HCT116 (cell line): ENCODE measurements at regions not wholly inside any gene's neighbourhood (a gene's known extent, or its start where the extent isn't known, plus 50 kb on each side); places are given as distances from the start of the nearest gene placed in this dataset.

ENCODE experiments used
- ATAC-seq: fragments of 200-7000 bp; cut with Tn5 transposase; 2 replicates; pipeline ENCODE4 v1.9.1; 2020; ENCODE audit warnings: mild to moderate bottlenecking, moderate library complexity
- BruUV-seq: library from RNA; stranded (reverse); fragments of 400-500 nt; replicated peaks from 2 replicates; lab custom pipeline; 2021; lab: Mats Ljungman, UMichigan
- CTCF ChIA-PET: fragments of 300-600 bp; sonication (Branson Sonifier 250); formaldehyde crosslinking; loops from one replicate; lab custom pipeline; 2021; ENCODE audit warnings: antibody characterized with exemption; lab: Charles Lee
- POLR2A ChIA-PET: fragments of 300-600, 350-600 bp; sonication (Branson Sonifier 250); formaldehyde crosslinking; loops from one replicate; lab custom pipeline; 2021; ENCODE audit warnings: antibody characterized with exemption; lab: Charles Lee
- RAD21 ChIA-PET, 2 experiments: fragments of 300-600 bp; sonication (Branson Sonifier 250); formaldehyde crosslinking; loops; one replicate each; lab custom pipeline; 2023; ENCODE audit warnings: low total read pairs in 2 of 2; ENCODE audit not compliant: uncharacterized antibody in 2 of 2, unreplicated experiment in 2 of 2, low non-redundant PET in 1 of 2; lab: Charles Lee
- DNase-seq: peaks from one replicate; pipeline ENCODE4 v3.0.0-alpha.2; 2010; ENCODE audit warnings: low read depth, low spot score
- H2AFZ ChIP-seq: fragments of 200-600 bp; shearing (Covaris generic), sonication (generic); 2 replicates; pipeline ENCODE4 v1.6.1; 2017; ENCODE audit warnings: low read depth, mixed run types, mixed read lengths, antibody characterized with exemption, low read length; ENCODE audit not compliant: poor library complexity, severe bottlenecking
- H3K27ac ChIP-seq: 2 replicates; pipeline ENCODE4 v1.5.1; 2012; ENCODE audit warnings: low read depth, low read length
- H3K27me3 ChIP-seq: fragments of 200-600 bp; sonication (generic); 2 replicates; pipeline ENCODE4 v1.6.1; 2016; ENCODE audit warnings: mixed run types, low read length, mixed read lengths; ENCODE audit not compliant: insufficient read depth
- H3K36me3 ChIP-seq, 2 experiments: fragments of 200-500 bp in 1 of 2; fragments of 200-600 bp in 1 of 2; sonication (Bioruptor generic) in 1 of 2; sonication (generic) in 1 of 2; 2 replicates each; pipeline versions ENCODE4 v1.5.1 to v1.6.1; 2014 to 2016; ENCODE audit warnings: low read length in 2 of 2, inconsistent platforms in 1 of 2, mixed read lengths in 1 of 2, mixed run types in 1 of 2; ENCODE audit not compliant: insufficient read depth in 2 of 2, control insufficient read depth in 1 of 2
- H3K4me1 ChIP-seq, 2 experiments: fragments of 200-600 bp in 1 of 2; sonication (generic) in 1 of 2; 2 replicates each; pipeline versions ENCODE4 v1.5.1 to v1.6.1; 2012 to 2017; ENCODE audit warnings: low read length in 2 of 2, inconsistent platforms in 1 of 2, mild to moderate bottlenecking in 1 of 2, mixed read lengths in 1 of 2, mixed run types in 1 of 2, moderate library complexity in 1 of 2; ENCODE audit not compliant: insufficient read depth in 2 of 2, control insufficient read depth in 1 of 2
- H3K4me2 ChIP-seq: fragments of 200-600 bp; sonication (generic); 2 replicates; pipeline ENCODE4 v1.6.1; 2017; ENCODE audit warnings: mixed run types, low read length, mixed read lengths
- H3K4me3 ChIP-seq, 2 experiments: fragments of 200-600 bp in 1 of 2; sonication (generic) in 1 of 2; replicated peaks in 1 of 2; 2 replicates each; pipeline ENCODE4 v1.5.1; 2011 to 2016; ENCODE audit warnings: low read length in 2 of 2, control low read depth in 1 of 2, low read depth in 1 of 2, mild to moderate bottlenecking in 1 of 2, mixed read lengths in 1 of 2, mixed run types in 1 of 2
- H3K79me2 ChIP-seq: fragments of 200-600 bp; sonication (generic); 2 replicates; pipeline ENCODE4 v1.6.1; 2017; ENCODE audit warnings: mild to moderate bottlenecking, mixed run types, low read length, moderate library complexity, mixed read lengths; ENCODE audit not compliant: insufficient read depth
- H3K9ac ChIP-seq: fragments of 200-600 bp; sonication (generic); 2 replicates; pipeline ENCODE4 v1.6.1; 2016; ENCODE audit warnings: low read length, mixed read lengths
- H3K9me2 ChIP-seq: fragments of 200-600 bp; sonication (generic), shearing (Covaris generic); 2 replicates; pipeline ENCODE4 v1.6.1; 2017; ENCODE audit warnings: mixed run types, mild to moderate bottlenecking, moderate library complexity; ENCODE audit not compliant: insufficient read depth
- H3K9me3 ChIP-seq, 2 experiments: fragments of 200-500 bp in 1 of 2; fragments of 200-600 bp in 1 of 2; sonication (Bioruptor generic) in 1 of 2; sonication (generic) in 1 of 2; 2 replicates each; pipeline ENCODE4 v1.6.1; 2014 to 2017; ENCODE audit warnings: low read length in 2 of 2, mixed read lengths in 2 of 2, inconsistent platforms in 1 of 2, low read depth in 1 of 2, mild to moderate bottlenecking in 1 of 2, mixed run types in 1 of 2, moderate library complexity in 1 of 2; ENCODE audit not compliant: control insufficient read depth in 1 of 2, insufficient read depth in 1 of 2
- H4K20me1 ChIP-seq: fragments of 200-600 bp; sonication (generic), shearing (Covaris generic); 2 replicates; pipeline ENCODE4 v1.6.1; 2017; ENCODE audit warnings: mixed run types, mild to moderate bottlenecking, moderate library complexity; ENCODE audit not compliant: insufficient read depth
- CBX3 ChIP-seq: IDR thresholded peaks from 2 replicates; pipeline ENCODE4 v1.6.1; 2012; ENCODE audit warnings: low read depth
- FOSL1 ChIP-seq: IDR thresholded peaks from 2 replicates; pipeline ENCODE4 v1.6.1; 2012; ENCODE audit warnings: low read depth
- JUND ChIP-seq: IDR thresholded peaks from 2 replicates; pipeline ENCODE4 v1.6.1; 2012
- POLR2A ChIP-seq: IDR thresholded peaks from 2 replicates; pipeline ENCODE4 v1.7.0; 2011; ENCODE audit warnings: borderline replicate concordance; ENCODE audit not compliant: insufficient read depth, insufficient read length; ENCODE audit errors: extremely low read depth
- SP1 ChIP-seq: IDR thresholded peaks from 2 replicates; pipeline ENCODE4 v1.6.1; 2012; ENCODE audit warnings: low read depth
- YY1 ChIP-seq: IDR thresholded peaks from 2 replicates; pipeline ENCODE4 v1.6.1; 2011; ENCODE audit warnings: low read length, low read depth, moderate library complexity, mild to moderate bottlenecking; ENCODE audit not compliant: insufficient replicate concordance; ENCODE audit errors: extremely low read depth
- ZFX ChIP-seq: fragments of 450-650 bp; IDR thresholded peaks from 2 replicates; pipeline ENCODE4 v1.6.1; 2017
- ZNF274 ChIP-seq: fragments of 200-500 bp; sonication (Bioruptor generic); IDR thresholded peaks from 2 replicates; pipeline ENCODE4 v1.6.1; 2014; ENCODE audit warnings: mild to moderate bottlenecking, low read depth, low read length, inconsistent platforms
- intact Hi-C: fragments of 100-400 bp; cut with micrococcal nuclease; formaldehyde crosslinking; loops from 2 replicates; pipeline ENCODE4 v1.10.0; 2022

DNA sequence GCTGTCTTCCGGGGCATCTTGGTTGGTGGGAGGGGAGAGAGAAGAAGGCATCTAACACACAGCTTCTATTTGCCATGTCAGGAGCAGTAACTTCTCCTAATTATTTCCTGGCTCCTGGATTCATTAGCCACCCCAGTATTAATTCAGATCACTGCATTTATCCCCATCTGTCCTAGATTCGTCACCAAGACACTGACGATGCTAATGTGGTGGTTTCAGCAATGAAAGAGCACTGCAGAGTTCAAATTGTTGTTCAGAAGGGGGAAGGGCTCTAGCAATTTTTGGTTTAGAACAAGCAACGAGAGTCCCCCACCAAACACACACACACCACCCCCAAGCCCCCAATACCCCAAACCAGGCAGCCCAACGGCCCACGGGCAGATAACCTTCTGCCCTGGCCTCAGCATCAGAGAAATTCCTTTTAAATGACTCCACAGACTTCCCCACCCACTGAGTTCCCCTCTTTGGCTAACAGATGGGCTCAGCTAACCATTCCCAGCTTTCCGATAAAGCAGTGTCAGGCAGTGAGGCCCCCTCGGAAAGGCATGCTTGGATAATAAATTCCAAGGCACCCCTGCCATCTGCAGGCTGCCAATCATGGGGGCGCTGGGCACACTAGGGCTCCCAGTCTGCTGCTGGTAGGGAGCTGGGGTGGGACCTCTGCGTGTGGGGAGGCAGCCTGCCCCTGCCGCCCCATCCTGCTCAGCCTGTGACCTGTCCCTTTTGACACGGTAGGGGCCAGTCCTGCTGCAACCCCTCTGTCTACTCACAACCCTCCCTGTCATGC lies 453.5 kb downstream of the MIAT start:
- no peaks in the 10 kb centered on the region for H4K20me1 ChIP-seq
- H3K9me2 ChIP-seq: no peaks in the 10 kb centered on the region
- no peaks in the 10 kb centered on the region for H3K9me3 ChIP-seq
- H3K4me1 ChIP-seq: peaks cover 56 to 72% of the 10 kb centered on the region in 2 experiments
- DNase-seq (no peak), ATAC-seq (peak; percentile 19; the same call in 1 of the 2 replicates)
- ChIA-PET CTCF (no interaction called here), RAD21 (no interaction called here), POLR2A (no interaction called here)
- peak overlapping the region; percentile 37; the same call in 1 of the 2 replicates for H3K9ac ChIP-seq
- H3K4me3 ChIP-seq: peak overlapping the region in 1 of 2 experiments; percentile 24; a peak in 1 of 4 replicates
- peak overlapping the region; percentile 18 for H2AFZ ChIP-seq
- no TSS peak for BruUV-seq
- peak overlapping the region; percentile 38; the same call in 1 of the 2 replicates for H3K27ac ChIP-seq
- no peaks in the 10 kb centered on the region for H3K79me2 ChIP-seq
- intact Hi-C loops: no loop called here
- H3K36me3 ChIP-seq: no peaks in the 10 kb centered on the region
- TF ChIP-seq SP1 (no peak), YY1 (no peak), ZFX (no peak), CBX3 (no peak), FOSL1 (no peak)
- peaks cover 16% of the 10 kb centered on the region for H3K27me3 ChIP-seq
- H3K4me2 ChIP-seq: peak overlapping the region; percentile 69

DNA sequence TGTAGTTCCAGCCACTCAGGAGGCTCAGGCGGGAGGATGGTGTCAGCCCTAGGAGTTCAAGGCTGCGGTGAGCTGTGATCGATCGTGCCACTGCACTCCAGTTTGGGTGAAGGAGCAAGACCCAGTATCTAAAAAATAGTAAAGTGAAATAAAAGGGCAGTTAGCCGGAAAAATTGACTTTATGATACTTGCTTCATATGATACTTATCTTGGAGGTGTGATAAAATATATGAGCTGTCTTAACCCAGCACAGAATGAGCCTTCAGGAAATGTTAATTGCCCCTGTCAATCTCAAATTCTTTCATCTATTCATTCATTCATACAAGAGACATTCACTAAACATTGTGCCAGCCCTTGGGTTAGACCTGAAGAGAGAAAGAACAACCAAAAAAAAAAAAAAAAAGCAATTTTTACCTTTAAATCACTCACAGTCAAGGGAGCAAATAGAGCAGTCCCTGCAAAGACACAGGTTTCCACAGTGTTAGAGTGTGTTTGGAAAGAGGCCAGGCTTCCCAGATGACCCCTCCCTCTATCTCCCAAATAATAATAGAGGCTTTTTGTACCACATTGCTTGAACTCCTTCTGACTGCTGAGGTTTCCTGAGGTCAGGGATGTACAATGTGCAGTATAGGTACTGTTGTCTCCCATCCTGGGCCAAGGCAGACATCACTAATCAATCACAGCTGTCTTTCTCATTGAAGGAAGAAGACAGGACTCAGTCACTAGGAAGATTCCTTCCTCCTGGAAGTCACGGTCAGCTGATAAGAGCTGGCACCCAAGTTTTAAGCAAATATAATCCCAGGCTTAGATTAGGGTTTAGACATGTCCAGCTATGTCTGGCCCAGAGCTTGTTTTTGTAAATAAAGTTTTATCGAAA lies 454.6 kb downstream of the MIAT start:
- H3K27me3 ChIP-seq: peaks cover 5% of the 10 kb centered on the region; the same call in 1 of the 2 replicates
- no peak overlapping the region for H3K4me3 ChIP-seq
- intact Hi-C loops: no loop called here
- H3K79me2 ChIP-seq: no peaks in the 10 kb centered on the region
- DNase-seq (no peak), ATAC-seq (no peak)
- no peaks in the 10 kb centered on the region for H3K36me3 ChIP-seq
- no peak overlapping the region for H2AFZ ChIP-seq
- H3K27ac ChIP-seq: peak overlapping the region; percentile 79; the same call in 1 of the 2 replicates
- H3K9me3 ChIP-seq: no peaks in the 10 kb centered on the region
- RAD21 ChIA-PET: no interaction called here
- H3K4me2 ChIP-seq: peak overlapping the region; percentile 69
- H3K4me1 ChIP-seq: peaks cover 64 to 84% of the 10 kb centered on the region in 2 experiments
- H3K9me2 ChIP-seq: no peaks in the 10 kb centered on the region
- BruUV-seq: no TSS peak
- CTCF ChIA-PET: no interaction called here
- H4K20me1 ChIP-seq: no peaks in the 10 kb centered on the region
- POLR2A ChIA-PET: no interaction called here
- TF ChIP-seq JUND: no peak
- no peak for TF ChIP-seq POLR2A
- TF ChIP-seq FOSL1: no peak
- TF ChIP-seq ZNF274: no peak
- no peak for TF ChIP-seq CBX3
- H3K9ac ChIP-seq: no peak overlapping the region
